ENCODE measurements at regions not wholly inside any gene's neighbourhood (a gene's known extent, or its start where the extent isn't known, plus 50 kb on each side); places are given as distances from the start of the nearest gene placed in this dataset.

- ChIA-PET CTCF (ENCODE audit: low intra/inter-chr PET ratio) (no interaction called here), POLR2A (interaction anchor here (0.6 kb wide), 1 partner anchor 11 kb away, joined by 3 read pairs; no protein-coding TSS in a partner anchor)
- Histone ChIP-seq H3K9ac (ENCODE audit: insufficient read depth in 1 of 2, low read depth in 2 of 2, low read length in 2 of 2) (no peak overlapping the region), H2AFZ (ENCODE audit: low read depth, low read length) (no peak overlapping the region), H3K27ac (ENCODE audit: extremely low read depth, low read depth, low read length) (no peak overlapping the region), H3K9me3 (replicated peaks; ENCODE audit: control insufficient read depth, insufficient read depth, low read depth, low read length) (no peaks in the 10 kb centered on the region), H3K27me3 (ENCODE audit: control insufficient read depth in 2 of 2, insufficient read depth in 2 of 2, low read length in 2 of 2) (no peaks in the 10 kb centered on the region; a peak in 1 of 5 replicates), H3K9me1 (ENCODE audit: control insufficient read depth, insufficient read depth, low read length) (no peaks in the 10 kb centered on the region), H3K4me1 (replicated peaks in 1 of 2; ENCODE audit: control insufficient read depth in 2 of 2, insufficient read depth in 2 of 2, low read length in 2 of 2) (no peaks in the 10 kb centered on the region), H4K20me1 (replicated peaks; ENCODE audit: control insufficient read depth, insufficient read depth, low read length) (no peaks in the 10 kb centered on the region), H3K79me2 (ENCODE audit: control insufficient read depth, insufficient read depth, low read length) (no peaks in the 10 kb centered on the region), H3K4me3 (no peak overlapping the region), H3K4me2 (ENCODE audit: insufficient read depth, low read length) (no peak overlapping the region), H3K36me3 (ENCODE audit: control insufficient read depth, insufficient read depth, low read length) (no peaks in the 10 kb centered on the region)
- ATAC-seq (0 out of 3 replicates have a peak, but pooled peaks have one; percentile 31), FAIRE-seq (no peak), DNase-seq (ENCODE audit: extremely low read depth in 1 of 4, low spot score in 3 of 4) (peak in 3 of 4 experiments; percentile 2 to 10 (median 7))
- intact Hi-C loops (cut with micrococcal nuclease) (no loop called here), in situ Hi-C loops (cut with MboI) (no loop called here)
- 0% methylated on average over 1 of the region's 1 CpG for WGBS (ENCODE audit: insufficient coverage, low coverage, missing lambda C conversion rate)
- TF ChIP-seq C11orf30 (IDR thresholded peaks at IDR 0.05; ENCODE audit: low read depth) (peak; percentile 32), CREB5 (CRISPR knock-in tag; IDR thresholded peaks at IDR 0.05) (no peak), NFE2 (IDR thresholded peaks at IDR 0.05; ENCODE audit: low read depth) (0 out of 2 replicates have a peak, but pooled peaks have one; percentile 44), CEBPB (tag; IDR thresholded peaks at IDR 0.05) (peak; percentile 67), PBX2 (CRISPR knock-in tag; IDR thresholded peaks at IDR 0.05; ENCODE audit: low read depth) (no peak), PBX2 (tag; conservative IDR thresholded peaks at IDR 0.05; ENCODE audit: low read depth) (peak; percentile 53), CBX5 (IDR thresholded peaks at IDR 0.05; ENCODE audit: borderline replicate concordance, low read depth) (no peak), LEF1 (IDR thresholded peaks at IDR 0.05) (no peak), FOXK2 (conservative IDR thresholded peaks at IDR 0.05 in 1 of 2, IDR thresholded peaks at IDR 0.05 in 1 of 2; ENCODE audit: low read depth in 2 of 2) (peak; percentile 47 to 61; a peak in 2 of 4 replicates), PKNOX1 (IDR thresholded peaks at IDR 0.05) (peak; percentile 73), MAFG (tag; conservative IDR thresholded peaks at IDR 0.05) (peak; percentile 43; the same call in 1 of the 2 replicates)
- no TSS peak for BruUV-seq (replicated peaks)
Observed at GRCh38 chr13:44697058-44697457, 120.9 kb upstream of the TSC22D1 start.
